ENCODE measurements at regions not wholly inside any gene's neighbourhood (a gene's known extent, or its start where the extent isn't known, plus 50 kb on each side); places are given as distances from the start of the nearest gene placed in this dataset.
A peak's percentile ranks its signal among the peaks of the same experiment; 100 is the strongest.

DNA sequence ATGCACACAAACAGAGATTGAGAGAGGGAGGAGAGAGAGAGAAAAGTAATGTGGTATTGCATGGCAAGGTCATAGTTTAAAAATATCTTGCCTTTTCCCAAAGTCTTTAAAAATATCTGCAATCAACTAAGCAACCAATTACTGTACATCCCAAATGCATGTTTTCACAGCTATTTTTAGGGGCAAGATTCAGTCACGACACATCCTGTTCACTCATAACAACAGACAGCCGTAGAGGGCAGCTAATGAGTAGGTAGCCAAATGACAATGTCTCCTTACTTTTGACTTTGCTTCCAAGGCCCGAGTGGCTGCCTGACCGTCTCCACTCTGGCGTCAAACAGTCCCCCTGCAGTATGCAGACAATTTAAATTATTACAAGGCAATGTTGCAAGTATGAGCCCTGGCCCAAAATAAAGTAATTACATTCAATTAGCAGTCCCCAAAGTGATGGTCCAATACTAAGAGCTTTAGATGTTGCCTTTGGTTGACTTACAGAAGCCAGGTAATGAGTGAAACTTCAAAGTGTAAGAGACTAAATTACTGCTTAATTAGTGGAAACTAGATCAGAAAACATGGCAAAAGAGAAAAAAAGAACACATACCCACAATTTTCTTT, 162.9 kb downstream of the MBL2 start:
- H3K27me3 ChIP-seq (ENCODE audit: control insufficient read depth, extremely low read depth, insufficient read depth, low read length): peaks cover 5% of the 10 kb centered on the region
- H3K9ac ChIP-seq (ENCODE audit: control insufficient read depth, extremely low read depth, insufficient read depth, low read length): no peak overlapping the region
- no peaks in the 10 kb centered on the region for H3K9me1 ChIP-seq (ENCODE audit: control insufficient read depth, extremely low read depth, insufficient read depth, low read length)
- no peaks in the 10 kb centered on the region for H3K36me3 ChIP-seq (ENCODE audit: control insufficient read depth in 2 of 2, extremely low read depth in 1 of 2, insufficient read depth in 2 of 2, low read length in 2 of 2)
- dilution Hi-C loops (cut with MboI; ENCODE audit: extremely low pct_ligation_motif_present, low sequenced_read_pairs): no loop called here
- TF ChIP-seq EZH2 (IDR thresholded peaks at IDR 0.05; ENCODE audit: low read length): no peak
- TF ChIP-seq, protein P1, sequence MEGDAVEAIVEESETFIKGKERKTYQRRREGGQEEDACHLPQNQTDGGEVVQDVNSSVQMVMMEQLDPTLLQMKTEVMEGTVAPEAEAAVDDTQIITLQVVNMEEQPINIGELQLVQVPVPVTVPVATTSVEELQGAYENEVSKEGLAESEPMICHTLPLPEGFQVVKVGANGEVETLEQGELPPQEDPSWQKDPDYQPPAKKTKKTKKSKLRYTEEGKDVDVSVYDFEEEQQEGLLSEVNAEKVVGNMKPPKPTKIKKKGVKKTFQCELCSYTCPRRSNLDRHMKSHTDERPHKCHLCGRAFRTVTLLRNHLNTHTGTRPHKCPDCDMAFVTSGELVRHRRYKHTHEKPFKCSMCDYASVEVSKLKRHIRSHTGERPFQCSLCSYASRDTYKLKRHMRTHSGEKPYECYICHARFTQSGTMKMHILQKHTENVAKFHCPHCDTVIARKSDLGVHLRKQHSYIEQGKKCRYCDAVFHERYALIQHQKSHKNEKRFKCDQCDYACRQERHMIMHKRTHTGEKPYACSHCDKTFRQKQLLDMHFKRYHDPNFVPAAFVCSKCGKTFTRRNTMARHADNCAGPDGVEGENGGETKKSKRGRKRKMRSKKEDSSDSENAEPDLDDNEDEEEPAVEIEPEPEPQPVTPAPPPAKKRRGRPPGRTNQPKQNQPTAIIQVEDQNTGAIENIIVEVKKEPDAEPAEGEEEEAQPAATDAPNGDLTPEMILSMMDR (optimal IDR thresholded peaks at IDR 0.05 in 1 of 3, IDR thresholded peaks at IDR 0.05 in 1 of 3, conservative IDR thresholded peaks at IDR 0.05 in 1 of 3; ENCODE audit: extremely low read depth in 1 of 3, insufficient read depth in 2 of 3, low read length in 3 of 3): no peak
- H3K27ac ChIP-seq (ENCODE audit: control insufficient read depth, insufficient read depth, low read length): no peak overlapping the region
- no peak overlapping the region for H3K4me2 ChIP-seq (ENCODE audit: control insufficient read depth, extremely low read depth, insufficient read depth, low read depth, low read length)
- H3K4me1 ChIP-seq (ENCODE audit: control insufficient read depth, extremely low read depth, insufficient read depth, low read length): no peaks in the 10 kb centered on the region
- no peak overlapping the region for H3K4me3 ChIP-seq (ENCODE audit: control insufficient read depth in 2 of 3, extremely low read depth in 1 of 3, insufficient read depth in 2 of 3, low read depth in 1 of 3, low read length in 3 of 3)
- no peak for DNase-seq (ENCODE audit: low read depth, low spot score)
- FAIRE-seq: no peak
- no peak overlapping the region for H2AFZ ChIP-seq (ENCODE audit: control insufficient read depth, low read length)
- no peaks in the 10 kb centered on the region for H3K9me3 ChIP-seq (ENCODE audit: control insufficient read depth, low read depth, low read length)
- no peaks in the 10 kb centered on the region for H4K20me1 ChIP-seq (ENCODE audit: control insufficient read depth, extremely low read depth, insufficient read depth, low read length)
- H3K79me2 ChIP-seq (ENCODE audit: control insufficient read depth, insufficient read depth, low read length): no peaks in the 10 kb centered on the region

GRCh38 chr10:52615331-52615730, 157.3 kb downstream of the MBL2 start:
- no peaks in the 10 kb centered on the region for H4K20me1 ChIP-seq (ENCODE audit: control insufficient read depth, extremely low read depth, insufficient read depth, low read length)
- dilution Hi-C loops (cut with MboI; ENCODE audit: extremely low pct_ligation_motif_present, low sequenced_read_pairs): no loop called here

More at GRCh38 chr10:52615331-52615730, 157.3 kb downstream of the MBL2 start:
- FAIRE-seq: peak; percentile 5
- Histone ChIP-seq H3K27me3 (ENCODE audit: control insufficient read depth, extremely low read depth, insufficient read depth, low read length) (peaks cover 5% of the 10 kb centered on the region), H3K4me3 (ENCODE audit: control insufficient read depth in 2 of 3, extremely low read depth in 1 of 3, insufficient read depth in 2 of 3, low read depth in 1 of 3, low read length in 3 of 3) (no peak overlapping the region), H3K9ac (ENCODE audit: control insufficient read depth, extremely low read depth, insufficient read depth, low read length) (no peak overlapping the region), H2AFZ (ENCODE audit: control insufficient read depth, low read length) (no peak overlapping the region), H3K27ac (ENCODE audit: control insufficient read depth, insufficient read depth, low read length) (no peak overlapping the region), H3K9me3 (ENCODE audit: control insufficient read depth, low read depth, low read length) (no peaks in the 10 kb centered on the region), H3K79me2 (ENCODE audit: control insufficient read depth, insufficient read depth, low read length) (no peaks in the 10 kb centered on the region), H3K9me1 (ENCODE audit: control insufficient read depth, extremely low read depth, insufficient read depth, low read length) (no peaks in the 10 kb centered on the region), H3K4me1 (ENCODE audit: control insufficient read depth, extremely low read depth, insufficient read depth, low read length) (no peaks in the 10 kb centered on the region), H3K4me2 (ENCODE audit: control insufficient read depth, extremely low read depth, insufficient read depth, low read depth, low read length) (no peak overlapping the region), H3K36me3 (ENCODE audit: control insufficient read depth in 2 of 2, extremely low read depth in 1 of 2, insufficient read depth in 2 of 2, low read length in 2 of 2) (no peaks in the 10 kb centered on the region)
- no peak for DNase-seq (ENCODE audit: low read depth, low spot score)
- no peak for TF ChIP-seq EZH2 (IDR thresholded peaks at IDR 0.05; ENCODE audit: low read length)

Measured in keratinocyte (primary cell).